ENCODE measurements at regions not wholly inside any gene's neighbourhood (a gene's known extent, or its start where the extent isn't known, plus 50 kb on each side); places are given as distances from the start of the nearest gene placed in this dataset.

GRCh38 chr10:71103961-71104360 lies 108.4 kb upstream of the UNC5B start:
- no peak for TF ChIP-seq ZBTB11 (CRISPR knock-in tag; IDR thresholded peaks at IDR 0.05)
- no peak for TF ChIP-seq ZNF551 (CRISPR knock-in tag; IDR thresholded peaks at IDR 0.05)
- no peak for TF ChIP-seq CTCF (IDR thresholded peaks at IDR 0.05 in 2 of 3, conservative IDR thresholded peaks at IDR 0.05 in 1 of 3; ENCODE audit: insufficient read depth in 2 of 3, low read depth in 1 of 3, low read length in 3 of 3)
- no peak for TF ChIP-seq E2F3 (CRISPR knock-in tag; IDR thresholded peaks at IDR 0.05)
- TF ChIP-seq ZNF23 (CRISPR knock-in tag; IDR thresholded peaks at IDR 0.05), result no peak
- no peak for TF ChIP-seq BHLHE40 (IDR thresholded peaks at IDR 0.05; ENCODE audit: low read length)
- TF ChIP-seq POLR2G (IDR thresholded peaks at IDR 0.05; ENCODE audit: low read depth, low read length), result no peak
- TF ChIP-seq TAF1 (IDR thresholded peaks at IDR 0.05; ENCODE audit: control insufficient read depth, extremely low read depth, insufficient read depth, low read length, severe bottlenecking), result no peak
- no peak for TF ChIP-seq ZC3H4 (CRISPR knock-in tag; IDR thresholded peaks at IDR 0.05; ENCODE audit: borderline replicate concordance)
- no peak for TF ChIP-seq E2F6 (IDR thresholded peaks at IDR 0.05; ENCODE audit: borderline replicate concordance in 1 of 2, extremely low read depth in 1 of 2, insufficient read depth in 1 of 2, insufficient read length in 1 of 2, low read depth in 1 of 2, low read length in 1 of 2, poor library complexity in 1 of 2, severe bottlenecking in 1 of 2)
- no peak for TF ChIP-seq HMGXB4 (CRISPR knock-in tag; IDR thresholded peaks at IDR 0.05)
- TF ChIP-seq FOXM1 (IDR thresholded peaks at IDR 0.05; ENCODE audit: low read depth), result no peak
- no peak for TF ChIP-seq FOXM1 (CRISPR knock-in tag; IDR thresholded peaks at IDR 0.05; ENCODE audit: low read depth)
- TF ChIP-seq EZH2 (IDR thresholded peaks at IDR 0.05; ENCODE audit: borderline replicate concordance, low read depth, low read length), result no peak

Data from K562 (cell line).